ENCODE measurements at regions not wholly inside any gene's neighbourhood (a gene's known extent, or its start where the extent isn't known, plus 50 kb on each side); places are given as distances from the start of the nearest gene placed in this dataset.
A peak's percentile ranks its signal among the peaks of the same experiment; 100 is the strongest.

DNA sequence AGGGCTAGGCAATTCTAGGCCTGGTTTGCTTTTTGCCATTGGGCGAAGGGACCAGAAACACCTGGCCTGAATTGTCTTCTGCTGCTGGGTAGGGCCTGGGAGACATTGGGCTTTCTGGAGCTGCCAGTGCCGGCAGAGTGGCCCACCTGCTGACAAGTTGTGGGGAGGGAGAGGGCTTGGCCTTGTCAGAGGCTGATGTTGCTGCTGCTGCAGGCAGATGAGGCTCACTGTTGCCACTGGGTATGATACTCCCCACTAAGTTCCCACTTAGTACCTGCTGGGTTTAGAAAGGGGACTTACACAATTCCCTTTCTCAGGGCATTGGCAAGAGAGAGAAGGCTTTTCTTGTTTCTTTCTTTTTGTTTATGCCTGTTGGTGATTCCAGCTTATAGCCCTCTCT lies 289.6 kb upstream of the NPVF start:
- Histone ChIP-seq H3K4me1 (ENCODE audit: control insufficient read depth in 2 of 3, insufficient read depth in 2 of 3, low read depth in 1 of 3, low read length in 3 of 3) (peaks cover 0 to 2% (median 0%) of the 10 kb centered on the region in 3 donors), H3K9ac (ENCODE audit: low read length in 3 of 3) (no peak overlapping the region), H3K9me3 (ENCODE audit: control insufficient read depth in 2 of 3, insufficient read depth in 1 of 3, low read length in 3 of 3) (no peaks in the 10 kb centered on the region), H3K27ac (ENCODE audit: low read depth in 2 of 2, low read length in 2 of 2) (no peak overlapping the region), H3K36me3 (ENCODE audit: control insufficient read depth in 2 of 3, insufficient read depth in 3 of 3, low read length in 3 of 3) (no peaks in the 10 kb centered on the region), H3K27me3 (ENCODE audit: control insufficient read depth, insufficient read depth, low read length) (no peaks in the 10 kb centered on the region), H3K4me3 (ENCODE audit: low read length in 3 of 3) (no peak overlapping the region)
- DNase-seq (no peak), FAIRE-seq (no peak)
- intact Hi-C loops (cut with DNase I) = no loop called here
- TF ChIP-seq, protein P1, sequence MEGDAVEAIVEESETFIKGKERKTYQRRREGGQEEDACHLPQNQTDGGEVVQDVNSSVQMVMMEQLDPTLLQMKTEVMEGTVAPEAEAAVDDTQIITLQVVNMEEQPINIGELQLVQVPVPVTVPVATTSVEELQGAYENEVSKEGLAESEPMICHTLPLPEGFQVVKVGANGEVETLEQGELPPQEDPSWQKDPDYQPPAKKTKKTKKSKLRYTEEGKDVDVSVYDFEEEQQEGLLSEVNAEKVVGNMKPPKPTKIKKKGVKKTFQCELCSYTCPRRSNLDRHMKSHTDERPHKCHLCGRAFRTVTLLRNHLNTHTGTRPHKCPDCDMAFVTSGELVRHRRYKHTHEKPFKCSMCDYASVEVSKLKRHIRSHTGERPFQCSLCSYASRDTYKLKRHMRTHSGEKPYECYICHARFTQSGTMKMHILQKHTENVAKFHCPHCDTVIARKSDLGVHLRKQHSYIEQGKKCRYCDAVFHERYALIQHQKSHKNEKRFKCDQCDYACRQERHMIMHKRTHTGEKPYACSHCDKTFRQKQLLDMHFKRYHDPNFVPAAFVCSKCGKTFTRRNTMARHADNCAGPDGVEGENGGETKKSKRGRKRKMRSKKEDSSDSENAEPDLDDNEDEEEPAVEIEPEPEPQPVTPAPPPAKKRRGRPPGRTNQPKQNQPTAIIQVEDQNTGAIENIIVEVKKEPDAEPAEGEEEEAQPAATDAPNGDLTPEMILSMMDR (IDR thresholded peaks at IDR 0.05; ENCODE audit: borderline replicate concordance, extremely low read depth, insufficient read depth) = no peak

DNA sequence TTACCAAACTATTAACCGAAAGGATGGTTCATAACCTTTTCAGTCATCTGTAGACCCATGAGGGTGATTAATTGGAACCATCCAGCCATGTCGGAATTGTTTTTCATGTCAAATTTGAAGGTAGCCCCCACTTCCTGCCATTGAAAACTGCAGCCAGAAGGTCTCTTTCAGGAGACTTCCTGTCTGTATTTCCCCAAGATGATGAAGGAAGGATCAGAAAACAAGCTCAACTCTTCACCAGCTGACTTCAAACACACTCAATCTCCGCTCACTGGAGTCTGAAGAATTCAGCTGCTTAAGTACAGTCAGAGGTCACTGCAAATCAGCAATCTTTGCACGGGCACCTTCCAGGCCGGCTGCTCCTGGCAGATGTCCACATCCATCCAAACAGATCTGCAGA lies 291.7 kb upstream of the NPVF start:
- H3K9me3 ChIP-seq (ENCODE audit: control insufficient read depth in 2 of 3, insufficient read depth in 1 of 3, low read length in 3 of 3) = no peaks in the 10 kb centered on the region
- DNase-seq (peak in 3 of 5 donors; percentile 48 to 82 (median 76)), FAIRE-seq (no peak)
- no peak overlapping the region for H3K4me3 ChIP-seq (ENCODE audit: low read length in 3 of 3)
- TF ChIP-seq, protein P1 (IDR thresholded peaks at IDR 0.05; ENCODE audit: borderline replicate concordance, extremely low read depth, insufficient read depth) = no peak
- H3K4me1 ChIP-seq (ENCODE audit: control insufficient read depth in 2 of 3, insufficient read depth in 2 of 3, low read depth in 1 of 3, low read length in 3 of 3) = peaks cover 0 to 2% (median 0%) of the 10 kb centered on the region in 3 donors
- intact Hi-C loops (cut with DNase I) = no loop called here
- no peak overlapping the region for H3K9ac ChIP-seq (ENCODE audit: low read length in 3 of 3)
- H3K27ac ChIP-seq (ENCODE audit: low read depth in 2 of 2, low read length in 2 of 2) = no peak overlapping the region
- H3K36me3 ChIP-seq (ENCODE audit: control insufficient read depth in 2 of 3, insufficient read depth in 3 of 3, low read length in 3 of 3) = no peaks in the 10 kb centered on the region
- H3K27me3 ChIP-seq (ENCODE audit: control insufficient read depth, insufficient read depth, low read length) = no peaks in the 10 kb centered on the region

DNA sequence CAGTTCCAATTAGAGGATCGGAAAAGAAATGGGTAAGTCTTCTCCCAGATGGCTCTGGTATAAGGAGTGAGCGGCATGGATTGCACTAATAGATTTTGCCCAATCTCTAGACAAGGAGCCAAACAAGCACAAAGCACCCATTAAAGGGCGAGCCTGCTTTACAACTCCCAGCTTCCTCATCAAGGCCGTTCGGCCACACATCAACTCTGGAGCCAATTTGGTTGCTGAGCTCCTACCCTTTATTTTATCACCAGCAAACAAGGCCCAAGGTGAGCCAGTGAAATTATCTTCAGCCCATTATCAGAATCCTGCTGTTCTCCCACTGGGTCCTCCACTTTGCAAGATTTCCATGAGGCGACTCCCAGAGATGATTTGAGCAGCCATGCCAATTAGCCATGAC lies 292.2 kb upstream of the NPVF start:
- no peak for FAIRE-seq
- Histone ChIP-seq H3K27ac (ENCODE audit: low read depth in 2 of 2, low read length in 2 of 2) (no peak overlapping the region), H3K9me3 (ENCODE audit: control insufficient read depth in 2 of 3, insufficient read depth in 1 of 3, low read length in 3 of 3) (no peaks in the 10 kb centered on the region), H3K36me3 (ENCODE audit: control insufficient read depth in 2 of 3, insufficient read depth in 3 of 3, low read length in 3 of 3) (no peaks in the 10 kb centered on the region), H3K9ac (ENCODE audit: low read length in 3 of 3) (no peak overlapping the region), H3K4me1 (ENCODE audit: control insufficient read depth in 2 of 3, insufficient read depth in 2 of 3, low read depth in 1 of 3, low read length in 3 of 3) (peaks cover 0 to 2% (median 0%) of the 10 kb centered on the region in 3 donors), H3K4me3 (ENCODE audit: low read length in 3 of 3) (no peak overlapping the region), H3K27me3 (ENCODE audit: control insufficient read depth, insufficient read depth, low read length) (no peaks in the 10 kb centered on the region)
- no peak for DNase-seq
- TF ChIP-seq, protein P1 (IDR thresholded peaks at IDR 0.05; ENCODE audit: borderline replicate concordance, extremely low read depth, insufficient read depth) = no peak
- intact Hi-C loops (cut with DNase I) = no loop called here

DNA sequence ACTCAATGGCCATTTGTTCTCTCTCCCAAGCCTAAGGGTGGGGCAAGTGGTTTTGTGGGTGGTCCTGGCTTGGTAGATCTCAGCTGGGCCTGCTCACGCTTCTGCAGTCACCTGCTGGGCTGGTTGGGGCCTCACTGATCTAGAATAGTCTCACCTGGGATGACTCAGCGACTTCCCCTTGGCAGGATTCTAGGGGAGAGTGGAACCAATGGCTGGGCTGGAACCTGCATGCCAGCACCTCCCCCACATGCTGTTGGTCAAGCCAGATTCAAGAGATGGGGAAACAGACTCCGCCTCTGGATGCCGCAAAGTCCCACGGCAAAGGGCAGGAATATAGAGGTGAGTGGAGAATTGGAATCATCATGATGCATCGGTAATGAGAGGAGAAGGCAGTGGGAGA lies 292.9 kb upstream of the NPVF start:
- H3K4me3 ChIP-seq (ENCODE audit: low read length in 3 of 3) = no peak overlapping the region
- TF ChIP-seq, protein P1 (IDR thresholded peaks at IDR 0.05; ENCODE audit: borderline replicate concordance, extremely low read depth, insufficient read depth) = no peak
- FAIRE-seq = no peak
- intact Hi-C loops (cut with DNase I) = no loop called here
- no peak overlapping the region for H3K27ac ChIP-seq (ENCODE audit: low read depth in 2 of 2, low read length in 2 of 2)
- peaks cover 0 to 2% (median 0%) of the 10 kb centered on the region in 3 donors for H3K4me1 ChIP-seq (ENCODE audit: control insufficient read depth in 2 of 3, insufficient read depth in 2 of 3, low read depth in 1 of 3, low read length in 3 of 3)
- no peaks in the 10 kb centered on the region for H3K9me3 ChIP-seq (ENCODE audit: control insufficient read depth in 2 of 3, insufficient read depth in 1 of 3, low read length in 3 of 3)
- no peaks in the 10 kb centered on the region for H3K27me3 ChIP-seq (ENCODE audit: control insufficient read depth, insufficient read depth, low read length)
- no peak overlapping the region for H3K9ac ChIP-seq (ENCODE audit: low read length in 3 of 3)
- DNase-seq = no peak
- H3K36me3 ChIP-seq (ENCODE audit: control insufficient read depth in 2 of 3, insufficient read depth in 3 of 3, low read length in 3 of 3) = no peaks in the 10 kb centered on the region

All from kidney (tissue), 13 donors.